ENCODE measurements at regions not wholly inside any gene's neighbourhood (a gene's known extent, or its start where the extent isn't known, plus 50 kb on each side); places are given as distances from the start of the nearest gene placed in this dataset.
A peak's percentile ranks its signal among the peaks of the same experiment; 100 is the strongest.

DNA sequence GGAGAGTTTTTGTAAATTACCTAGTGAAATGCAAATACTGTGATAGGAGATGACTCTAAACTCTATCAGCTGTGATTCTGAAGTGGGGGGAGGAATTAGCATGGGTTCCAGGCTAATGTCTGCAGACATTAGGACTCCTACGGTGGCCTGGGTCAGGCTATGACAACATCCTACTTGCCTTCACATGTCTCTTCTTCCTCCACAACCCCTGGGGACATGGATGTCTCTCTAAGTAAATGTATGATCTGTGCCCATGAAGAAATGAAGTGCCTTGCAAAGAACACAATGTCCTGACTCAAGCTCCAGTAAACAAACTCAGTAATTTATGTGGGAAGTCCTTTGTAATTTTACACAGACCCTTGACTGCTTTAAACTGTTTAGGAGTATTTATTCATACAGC lies 165.8 kb upstream of the EEF1E1 start:
- Histone ChIP-seq H3K4me1 (ENCODE audit: insufficient read depth, low read length) (no peaks in the 10 kb centered on the region; the same call in 1 of the 2 replicates), H3K27me3 (ENCODE audit: insufficient read depth, low read length) (no peaks in the 10 kb centered on the region), H3K4me2 (ENCODE audit: insufficient read depth, insufficient read length, low read length) (no peak overlapping the region), H3K9me3 (ENCODE audit: control insufficient read depth, low read depth, low read length) (no peaks in the 10 kb centered on the region), H2BK20ac (ENCODE audit: low read depth, low read length, poor library complexity, severe bottlenecking) (no peak overlapping the region), H2BK15ac (ENCODE audit: low read depth, low read length) (no peak overlapping the region), H2BK12ac (ENCODE audit: insufficient read length, low read depth, low read length) (no peak overlapping the region), H3T11ph (ENCODE audit: low read length) (no peak overlapping the region), H3K23ac (ENCODE audit: insufficient read length, low read depth, low read length) (no peak overlapping the region), H4K91ac (ENCODE audit: insufficient read length, low read depth, low read length) (no peak overlapping the region), H2AFZ (ENCODE audit: low read length) (no peak overlapping the region), H3K9ac (ENCODE audit: extremely low read depth, insufficient read length, low read length) (no peak overlapping the region), H2AK5ac (ENCODE audit: insufficient read length, low read length) (no peak overlapping the region), H3K23me2 (ENCODE audit: insufficient read length, low read depth, low read length, poor library complexity, severe bottlenecking) (no peaks in the 10 kb centered on the region), H4K20me1 (ENCODE audit: control insufficient read depth, insufficient read depth, insufficient read length) (no peaks in the 10 kb centered on the region), H3K27ac (ENCODE audit: insufficient read length, low read depth, low read length) (no peak overlapping the region), H3K56ac (ENCODE audit: insufficient read length, low read depth, low read length) (no peak overlapping the region), H4K5ac (ENCODE audit: insufficient read length, low read depth, low read length) (no peak overlapping the region), H4K8ac (replicated peaks; ENCODE audit: insufficient read length, low read depth, low read length) (no peak overlapping the region), H3K14ac (ENCODE audit: insufficient read depth, low read length) (no peak overlapping the region), H3K79me2 (ENCODE audit: insufficient read depth, low read length) (no peaks in the 10 kb centered on the region), H3K79me1 (ENCODE audit: insufficient read depth, low read depth, low read length, poor library complexity, severe bottlenecking) (no peaks in the 10 kb centered on the region), H3K4ac (ENCODE audit: low read depth, low read length) (no peak overlapping the region), H2BK5ac (ENCODE audit: insufficient read length, low read length) (no peak overlapping the region), H3K18ac (ENCODE audit: insufficient read length, low read depth, low read length) (no peak overlapping the region), H2BK120ac (ENCODE audit: low read depth, low read length, poor library complexity, severe bottlenecking) (no peak overlapping the region)
- Mint-ChIP-seq H3K9me3 (peaks cover 4 to 7% of the 10 kb centered on the region in 2 experiments; a peak in 4 of 5 replicates), H3K27me3 (ENCODE audit: low read depth) (peaks cover 5% of the 10 kb centered on the region; the same call in 1 of the 2 replicates), H3K4me1 (peaks cover 6 to 8% of the 10 kb centered on the region in 2 experiments), H3K27ac (peak overlapping the region in 1 of 3 experiments; percentile 28; a peak in 1 of 7 replicates), H3K36me3 (ENCODE audit: insufficient read depth in 1 of 3, low read depth in 3 of 3) (peaks cover 0 to 2% (median 0%) of the 10 kb centered on the region in 3 experiments; a peak in 3 of 7 replicates), H3K4me3 (no peak overlapping the region)
- TF ChIP-seq, protein P1, sequence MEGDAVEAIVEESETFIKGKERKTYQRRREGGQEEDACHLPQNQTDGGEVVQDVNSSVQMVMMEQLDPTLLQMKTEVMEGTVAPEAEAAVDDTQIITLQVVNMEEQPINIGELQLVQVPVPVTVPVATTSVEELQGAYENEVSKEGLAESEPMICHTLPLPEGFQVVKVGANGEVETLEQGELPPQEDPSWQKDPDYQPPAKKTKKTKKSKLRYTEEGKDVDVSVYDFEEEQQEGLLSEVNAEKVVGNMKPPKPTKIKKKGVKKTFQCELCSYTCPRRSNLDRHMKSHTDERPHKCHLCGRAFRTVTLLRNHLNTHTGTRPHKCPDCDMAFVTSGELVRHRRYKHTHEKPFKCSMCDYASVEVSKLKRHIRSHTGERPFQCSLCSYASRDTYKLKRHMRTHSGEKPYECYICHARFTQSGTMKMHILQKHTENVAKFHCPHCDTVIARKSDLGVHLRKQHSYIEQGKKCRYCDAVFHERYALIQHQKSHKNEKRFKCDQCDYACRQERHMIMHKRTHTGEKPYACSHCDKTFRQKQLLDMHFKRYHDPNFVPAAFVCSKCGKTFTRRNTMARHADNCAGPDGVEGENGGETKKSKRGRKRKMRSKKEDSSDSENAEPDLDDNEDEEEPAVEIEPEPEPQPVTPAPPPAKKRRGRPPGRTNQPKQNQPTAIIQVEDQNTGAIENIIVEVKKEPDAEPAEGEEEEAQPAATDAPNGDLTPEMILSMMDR (conservative IDR thresholded peaks at IDR 0.05), result no peak
- no CpG with 5 or more reads among the region's 1 CpG for whole genome bisulfite sequencing (ENCODE audit: extremely low coverage, insufficient read length, low lambda C conversion rate)
- no peak for DNase-seq

Measured in H9 (cell line).